ENCODE measurements at regions not wholly inside any gene's neighbourhood (a gene's known extent, or its start where the extent isn't known, plus 50 kb on each side); places are given as distances from the start of the nearest gene placed in this dataset.
A peak's percentile ranks its signal among the peaks of the same experiment; 100 is the strongest.

GRCh38 chr2:139214801-139215200 lies 434.6 kb upstream of the NXPH2 start:
- H3K4me1 ChIP-seq (replicated peaks in 1 of 2; ENCODE audit: control insufficient read depth in 2 of 2, insufficient read depth in 2 of 2, low read length in 2 of 2) = no peaks in the 10 kb centered on the region
- ChIA-PET POLR2A (no interaction called here), CTCF (ENCODE audit: low intra/inter-chr PET ratio) (no interaction called here)
- no peak for DNase-seq (ENCODE audit: extremely low read depth in 1 of 4, low spot score in 3 of 4)
- in situ Hi-C loops (cut with MboI) (no loop called here), intact Hi-C loops (cut with micrococcal nuclease) (no loop called here)
- H3K27me3 ChIP-seq (ENCODE audit: control insufficient read depth in 2 of 2, insufficient read depth in 2 of 2, low read length in 2 of 2) = no peaks in the 10 kb centered on the region
- H2AFZ ChIP-seq (ENCODE audit: low read depth, low read length) = no peak overlapping the region
- 8% methylated on average over 2 of the region's 2 CpGs for WGBS (ENCODE audit: insufficient coverage, low coverage, missing lambda C conversion rate)
- no peaks in the 10 kb centered on the region for H3K79me2 ChIP-seq (ENCODE audit: control insufficient read depth, insufficient read depth, low read length)
- no peak overlapping the region for H3K4me2 ChIP-seq (ENCODE audit: insufficient read depth, low read length)
- H3K9ac ChIP-seq (ENCODE audit: insufficient read depth in 1 of 2, low read depth in 2 of 2, low read length in 2 of 2) = no peak overlapping the region
- H4K20me1 ChIP-seq (replicated peaks; ENCODE audit: control insufficient read depth, insufficient read depth, low read length) = no peaks in the 10 kb centered on the region
- no peak overlapping the region for H3K27ac ChIP-seq (ENCODE audit: extremely low read depth, low read depth, low read length)
- ATAC-seq = no peak
- no peak overlapping the region for H3K4me3 ChIP-seq
- BruUV-seq (replicated peaks) = no TSS peak
- FAIRE-seq = no peak
- TF ChIP-seq, protein P1, sequence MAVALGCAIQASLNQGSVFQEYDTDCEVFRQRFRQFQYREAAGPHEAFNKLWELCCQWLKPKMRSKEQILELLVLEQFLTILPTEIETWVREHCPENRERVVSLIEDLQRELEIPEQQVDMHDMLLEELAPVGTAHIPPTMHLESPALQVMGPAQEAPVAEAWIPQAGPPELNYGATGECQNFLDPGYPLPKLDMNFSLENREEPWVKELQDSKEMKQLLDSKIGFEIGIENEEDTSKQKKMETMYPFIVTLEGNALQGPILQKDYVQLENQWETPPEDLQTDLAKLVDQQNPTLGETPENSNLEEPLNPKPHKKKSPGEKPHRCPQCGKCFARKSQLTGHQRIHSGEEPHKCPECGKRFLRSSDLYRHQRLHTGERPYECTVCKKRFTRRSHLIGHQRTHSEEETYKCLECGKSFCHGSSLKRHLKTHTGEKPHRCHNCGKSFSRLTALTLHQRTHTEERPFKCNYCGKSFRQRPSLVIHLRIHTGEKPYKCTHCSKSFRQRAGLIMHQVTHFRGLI (CRISPR knock-in tag; IDR thresholded peaks at IDR 0.05) = no peak
- no peak for TF ChIP-seq ERF (CRISPR knock-in tag; IDR thresholded peaks at IDR 0.05)
- no peaks in the 10 kb centered on the region for H3K36me3 ChIP-seq (ENCODE audit: control insufficient read depth, insufficient read depth, low read length)
- H3K9me1 ChIP-seq (ENCODE audit: control insufficient read depth, insufficient read depth, low read length) = no peaks in the 10 kb centered on the region
- H3K9me3 ChIP-seq (replicated peaks; ENCODE audit: control insufficient read depth, insufficient read depth, low read depth, low read length) = no peaks in the 10 kb centered on the region

DNA sequence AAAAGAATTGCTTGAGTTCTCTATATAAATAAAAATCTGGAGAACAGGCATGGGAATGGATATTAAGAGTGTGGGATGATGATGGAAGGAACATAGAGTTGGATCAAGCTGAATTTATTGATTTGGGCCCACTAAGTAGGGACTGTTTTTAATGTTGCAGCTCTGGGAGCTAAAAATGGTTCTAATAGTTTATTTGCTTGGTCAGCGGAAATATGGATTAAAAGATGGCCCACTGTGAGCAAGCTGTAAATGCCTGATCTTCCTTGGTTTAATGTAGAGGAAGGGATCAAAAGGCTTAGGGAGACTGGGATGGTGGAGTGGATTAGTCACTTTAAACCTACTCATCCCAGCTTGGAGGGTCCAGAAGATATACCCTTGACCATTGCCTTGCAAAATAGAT lies 429.4 kb upstream of the NXPH2 start:
- TF ChIP-seq MAFG (tag; conservative IDR thresholded peaks at IDR 0.05) (peak; percentile 27; the same call in 1 of the 2 replicates), C11orf30 (IDR thresholded peaks at IDR 0.05; ENCODE audit: low read depth) (peak; percentile 13; the same call in 1 of the 2 replicates), BRF1 (IDR thresholded peaks at IDR 0.05; ENCODE audit: borderline replicate concordance, extremely low read depth, insufficient read length) (no peak), ZNF316 (IDR thresholded peaks at IDR 0.05) (peak; percentile 34; the same call in 1 of the 2 replicates), TRIM28 (IDR thresholded peaks at IDR 0.05) (no peak), MAFF (IDR thresholded peaks at IDR 0.05; ENCODE audit: low read length) (peak; percentile 45), ZKSCAN3 (CRISPR knock-in tag; IDR thresholded peaks at IDR 0.05) (no peak)
- TF ChIP-seq, protein P2, sequence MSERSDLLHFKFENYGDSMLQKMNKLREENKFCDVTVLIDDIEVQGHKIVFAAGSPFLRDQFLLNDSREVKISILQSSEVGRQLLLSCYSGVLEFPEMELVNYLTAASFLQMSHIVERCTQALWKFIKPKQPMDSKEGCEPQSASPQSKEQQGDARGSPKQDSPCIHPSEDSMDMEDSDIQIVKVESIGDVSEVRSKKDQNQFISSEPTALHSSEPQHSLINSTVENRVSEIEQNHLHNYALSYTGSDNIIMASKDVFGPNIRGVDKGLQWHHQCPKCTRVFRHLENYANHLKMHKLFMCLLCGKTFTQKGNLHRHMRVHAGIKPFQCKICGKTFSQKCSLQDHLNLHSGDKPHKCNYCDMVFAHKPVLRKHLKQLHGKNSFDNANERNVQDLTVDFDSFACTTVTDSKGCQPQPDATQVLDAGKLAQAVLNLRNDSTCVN (CRISPR knock-in tag; IDR thresholded peaks at IDR 0.05) = no peak
- no peaks in the 10 kb centered on the region for H3K4me1 ChIP-seq (replicated peaks in 1 of 2; ENCODE audit: control insufficient read depth in 2 of 2, insufficient read depth in 2 of 2, low read length in 2 of 2)
- H3K9me3 ChIP-seq (replicated peaks; ENCODE audit: control insufficient read depth, insufficient read depth, low read depth, low read length) = no peaks in the 10 kb centered on the region
- no peak overlapping the region for H2AFZ ChIP-seq (ENCODE audit: low read depth, low read length)
- no TSS peak for BruUV-seq (replicated peaks)
- H3K36me3 ChIP-seq (ENCODE audit: control insufficient read depth, insufficient read depth, low read length) = no peaks in the 10 kb centered on the region
- no peak overlapping the region for H3K27ac ChIP-seq (ENCODE audit: extremely low read depth, low read depth, low read length)
- H3K79me2 ChIP-seq (ENCODE audit: control insufficient read depth, insufficient read depth, low read length) = no peaks in the 10 kb centered on the region
- ChIA-PET CTCF (ENCODE audit: low intra/inter-chr PET ratio) (no interaction called here), POLR2A (no interaction called here)
- DNase-seq (ENCODE audit: extremely low read depth in 1 of 4, low spot score in 3 of 4) (no peak), FAIRE-seq (no peak), ATAC-seq (no peak)
- WGBS (ENCODE audit: insufficient coverage, low coverage, missing lambda C conversion rate) = 0% methylated on average over 1 of the region's 1 CpG
- H3K9me1 ChIP-seq (ENCODE audit: control insufficient read depth, insufficient read depth, low read length) = no peaks in the 10 kb centered on the region
- H4K20me1 ChIP-seq (replicated peaks; ENCODE audit: control insufficient read depth, insufficient read depth, low read length) = no peaks in the 10 kb centered on the region
- no peak overlapping the region for H3K9ac ChIP-seq (ENCODE audit: insufficient read depth in 1 of 2, low read depth in 2 of 2, low read length in 2 of 2)
- in situ Hi-C loops (cut with MboI) (no loop called here), intact Hi-C loops (cut with micrococcal nuclease) (no loop called here)
- H3K4me2 ChIP-seq (ENCODE audit: insufficient read depth, low read length) = no peak overlapping the region
- no peak overlapping the region for H3K4me3 ChIP-seq
- no peaks in the 10 kb centered on the region for H3K27me3 ChIP-seq (ENCODE audit: control insufficient read depth in 2 of 2, insufficient read depth in 2 of 2, low read length in 2 of 2)
